GM13976 (cell line): ENCODE measurements at regions not wholly inside any gene's neighbourhood (a gene's known extent, or its start where the extent isn't known, plus 50 kb on each side); places are given as distances from the start of the nearest gene placed in this dataset.

Experiments
- DNase-seq: peaks from one replicate; pipeline ENCODE4 v3.0.0; 2012; ENCODE audit warnings: low spot score
- in situ Hi-C: fragments of 300-500 bp; cut with MboI; formaldehyde crosslinking; loops from one replicate; pipeline ENCODE4 v1.12.0; 2022; ENCODE audit warnings: low sequenced_read_pairs, mixed read lengths, inconsistent platforms; ENCODE audit not compliant: unreplicated experiment
- TF ChIP-seq, protein P1 (sequence below): IDR thresholded peaks from 2 replicates; pipeline ENCODE4 v1.5.1; 2012; ENCODE audit warnings: borderline replicate concordance, mild to moderate bottlenecking; ENCODE audit not compliant: insufficient read depth; ENCODE audit errors: extremely low read depth, missing control alignments, control extremely low read depth

DNA sequence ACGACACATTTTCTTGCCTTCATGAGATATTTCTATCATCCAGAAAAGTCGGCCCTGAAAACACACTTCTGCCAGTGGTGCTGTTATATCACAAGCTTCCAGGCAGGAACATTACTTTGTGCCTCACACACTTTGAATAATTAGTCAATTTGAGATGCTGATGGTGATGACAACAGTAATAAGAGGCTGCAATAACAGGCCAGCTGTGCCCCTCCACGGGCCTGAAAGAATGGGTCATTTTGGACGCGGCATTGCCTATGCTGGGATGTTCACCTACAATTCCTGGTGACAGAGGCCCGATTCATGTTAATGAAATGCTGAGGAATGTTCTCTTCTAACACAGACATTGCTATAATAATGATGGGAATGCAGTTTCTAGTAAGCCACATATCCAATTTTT, 463.8 kb upstream of the KIRREL3 start:
- in situ Hi-C loops: no loop called here
- TF ChIP-seq, protein P1, sequence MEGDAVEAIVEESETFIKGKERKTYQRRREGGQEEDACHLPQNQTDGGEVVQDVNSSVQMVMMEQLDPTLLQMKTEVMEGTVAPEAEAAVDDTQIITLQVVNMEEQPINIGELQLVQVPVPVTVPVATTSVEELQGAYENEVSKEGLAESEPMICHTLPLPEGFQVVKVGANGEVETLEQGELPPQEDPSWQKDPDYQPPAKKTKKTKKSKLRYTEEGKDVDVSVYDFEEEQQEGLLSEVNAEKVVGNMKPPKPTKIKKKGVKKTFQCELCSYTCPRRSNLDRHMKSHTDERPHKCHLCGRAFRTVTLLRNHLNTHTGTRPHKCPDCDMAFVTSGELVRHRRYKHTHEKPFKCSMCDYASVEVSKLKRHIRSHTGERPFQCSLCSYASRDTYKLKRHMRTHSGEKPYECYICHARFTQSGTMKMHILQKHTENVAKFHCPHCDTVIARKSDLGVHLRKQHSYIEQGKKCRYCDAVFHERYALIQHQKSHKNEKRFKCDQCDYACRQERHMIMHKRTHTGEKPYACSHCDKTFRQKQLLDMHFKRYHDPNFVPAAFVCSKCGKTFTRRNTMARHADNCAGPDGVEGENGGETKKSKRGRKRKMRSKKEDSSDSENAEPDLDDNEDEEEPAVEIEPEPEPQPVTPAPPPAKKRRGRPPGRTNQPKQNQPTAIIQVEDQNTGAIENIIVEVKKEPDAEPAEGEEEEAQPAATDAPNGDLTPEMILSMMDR: no peak
- DNase-seq: no peak

DNA sequence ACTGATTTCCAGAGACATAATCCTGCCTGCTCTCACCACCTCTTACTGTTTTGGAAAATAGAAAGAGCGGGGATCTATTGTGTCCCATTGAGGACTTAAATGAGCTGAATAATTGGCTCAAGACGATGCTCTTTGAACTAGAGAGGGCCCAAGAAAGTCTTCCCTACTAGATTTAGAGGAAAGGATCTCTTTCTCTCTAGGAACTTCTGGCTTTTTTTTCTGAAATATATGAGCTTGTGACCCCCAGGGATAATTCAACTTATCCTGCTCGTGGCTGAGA, 461.4 kb upstream of the KIRREL3 start:
- no peak for DNase-seq
- TF ChIP-seq, protein P1: no peak
- in situ Hi-C loops: no loop called here

DNA sequence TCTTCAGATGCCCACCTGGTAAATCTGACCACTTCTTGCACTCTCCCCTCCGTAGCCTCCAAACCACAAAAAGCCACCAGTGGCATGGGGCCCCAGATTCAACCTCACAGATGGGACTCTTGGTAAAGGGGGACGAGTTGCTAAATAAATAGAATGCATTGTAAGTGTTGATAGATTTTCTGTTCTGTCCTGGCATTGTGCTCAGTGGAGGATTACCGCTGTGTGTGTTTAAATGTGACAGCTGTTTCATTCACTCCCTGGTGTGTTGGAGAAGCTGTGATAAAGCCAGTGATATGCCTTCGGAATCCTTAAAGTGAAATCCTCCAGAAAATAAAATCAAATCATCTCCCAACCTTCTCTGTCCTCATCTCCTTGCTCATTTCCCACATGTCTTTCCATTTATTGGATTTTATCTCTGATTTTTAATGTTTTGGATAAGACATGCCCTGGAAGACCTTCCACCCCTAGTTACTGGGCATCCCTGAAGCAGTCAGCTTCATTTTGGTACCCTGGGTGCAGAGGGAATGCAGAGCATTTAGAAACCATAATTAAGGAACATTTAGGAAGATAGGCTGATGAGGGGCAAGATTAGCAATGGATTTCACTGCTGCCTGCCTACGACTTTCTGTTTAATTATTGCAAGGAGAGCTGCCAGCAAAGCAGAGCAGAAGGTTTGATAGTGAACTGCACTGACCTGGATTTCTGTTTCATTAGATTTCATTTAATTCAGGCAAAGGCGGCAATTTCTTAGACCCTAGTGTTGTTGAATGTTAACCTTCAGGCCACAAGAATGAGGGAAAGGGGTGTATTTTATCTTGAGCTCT, 460.9 kb upstream of the KIRREL3 start:
- in situ Hi-C loops: no loop called here
- TF ChIP-seq, protein P1: no peak
- no peak for DNase-seq

DNA sequence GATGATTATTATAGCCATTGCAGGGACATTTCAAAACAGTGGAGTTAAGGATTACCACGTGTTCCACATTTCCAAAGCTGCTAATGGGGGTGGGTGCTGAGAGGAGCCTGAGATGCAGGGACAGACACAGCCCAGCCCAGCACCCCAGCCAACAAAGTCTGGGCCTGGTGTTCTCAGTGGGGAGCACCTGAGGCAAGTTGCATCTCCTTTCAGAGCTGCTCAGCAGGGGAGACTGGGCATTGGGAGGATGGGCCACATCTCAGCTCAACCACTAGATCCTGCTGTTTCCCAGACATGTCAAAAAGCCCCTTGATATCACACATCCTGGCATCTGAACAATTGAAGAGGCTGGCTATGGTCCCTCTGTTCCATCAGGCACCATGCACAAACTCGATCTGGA, 458.0 kb upstream of the KIRREL3 start:
- no peak for DNase-seq
- in situ Hi-C loops: no loop called here
- TF ChIP-seq, protein P1: no peak

DNA sequence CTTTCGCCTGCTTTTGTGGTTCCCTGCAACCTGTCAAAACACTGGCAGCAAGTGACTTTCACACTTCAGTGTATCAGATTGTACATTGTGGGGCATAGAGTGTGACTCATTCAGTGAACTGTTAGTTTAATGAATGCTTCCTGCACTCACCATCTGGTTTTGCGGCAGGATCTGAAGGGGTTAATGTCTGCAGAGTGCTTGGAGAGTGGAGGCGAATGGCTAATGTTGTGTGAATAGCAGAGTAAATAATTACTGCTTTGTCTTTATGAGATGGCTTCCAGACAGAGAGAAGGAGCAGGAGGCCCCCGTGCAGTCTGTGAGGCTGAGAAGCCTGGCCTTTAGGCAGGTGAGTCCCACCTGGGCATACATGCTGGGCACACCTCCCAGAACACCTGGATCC, 454.3 kb upstream of the KIRREL3 start:
- DNase-seq: no peak
- TF ChIP-seq, protein P1: no peak
- in situ Hi-C loops: no loop called here

DNA sequence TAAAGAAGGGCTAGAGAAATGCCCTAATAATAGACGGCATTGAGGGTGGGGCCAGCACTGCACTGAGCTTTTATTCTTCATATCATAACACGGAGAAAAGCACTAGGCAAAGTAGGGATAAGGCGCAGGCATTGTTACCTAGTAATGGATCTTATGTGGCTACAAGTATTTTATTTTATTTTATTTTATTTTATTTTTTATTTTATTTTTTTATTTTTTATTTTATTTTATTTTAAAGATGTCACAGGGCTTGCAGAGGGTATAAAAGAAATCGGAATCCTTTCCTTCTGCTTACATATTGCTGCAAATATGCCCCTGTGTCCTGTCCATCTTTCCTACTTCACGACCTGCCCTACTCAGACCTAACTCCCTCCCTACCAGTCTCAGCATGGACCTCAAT, 452.0 kb upstream of the KIRREL3 start:
- in situ Hi-C loops: no loop called here
- TF ChIP-seq, protein P1: no peak
- DNase-seq: no peak
